Duodenal mucosa (tissue), 2 donors: ENCODE measurements at regions not wholly inside any gene's neighbourhood (a gene's known extent, or its start where the extent isn't known, plus 50 kb on each side); places are given as distances from the start of the nearest gene placed in this dataset.
"Not testable (repeated sequence)": the region's sequence is repeated elsewhere in the genome, so short reads cannot be mapped to it uniquely, and the experiment has no call there.

Experiments used
- H3K27ac ChIP-seq: one replicate; pipeline ENCODE4 v1.7.0; 2013; ENCODE audit warnings: low read depth, low read length
- H3K27me3 ChIP-seq, 2 donors: one replicate each; pipeline ENCODE4 v1.7.0; 2013; ENCODE audit warnings: low read length in 2 of 2, control low read depth in 1 of 2; ENCODE audit not compliant: insufficient read depth in 2 of 2, control insufficient read depth in 1 of 2
- H3K36me3 ChIP-seq, 2 donors: one replicate each; pipeline ENCODE4 v1.7.0; 2013; ENCODE audit warnings: low read length in 2 of 2, control low read depth in 1 of 2; ENCODE audit not compliant: insufficient read depth in 2 of 2, control insufficient read depth in 1 of 2
- H3K4me1 ChIP-seq, 2 donors: one replicate each; pipeline ENCODE4 v1.7.0; 2013; ENCODE audit warnings: low read length in 2 of 2, control low read depth in 1 of 2; ENCODE audit not compliant: insufficient read depth in 2 of 2, control insufficient read depth in 1 of 2
- H3K4me3 ChIP-seq, 2 donors: one replicate each; pipeline ENCODE4 v1.7.0; 2013; ENCODE audit warnings: low read length in 2 of 2, low read depth in 1 of 2
- H3K9ac ChIP-seq, 2 donors: one replicate each; pipeline ENCODE4 v1.7.0; 2013; ENCODE audit warnings: low read length in 2 of 2, low read depth in 1 of 2
- H3K9me3 ChIP-seq, 2 donors: one replicate each; pipeline ENCODE4 v1.7.0; 2013; ENCODE audit warnings: low read length in 2 of 2, control low read depth in 1 of 2; ENCODE audit not compliant: control insufficient read depth in 1 of 2

DNA sequence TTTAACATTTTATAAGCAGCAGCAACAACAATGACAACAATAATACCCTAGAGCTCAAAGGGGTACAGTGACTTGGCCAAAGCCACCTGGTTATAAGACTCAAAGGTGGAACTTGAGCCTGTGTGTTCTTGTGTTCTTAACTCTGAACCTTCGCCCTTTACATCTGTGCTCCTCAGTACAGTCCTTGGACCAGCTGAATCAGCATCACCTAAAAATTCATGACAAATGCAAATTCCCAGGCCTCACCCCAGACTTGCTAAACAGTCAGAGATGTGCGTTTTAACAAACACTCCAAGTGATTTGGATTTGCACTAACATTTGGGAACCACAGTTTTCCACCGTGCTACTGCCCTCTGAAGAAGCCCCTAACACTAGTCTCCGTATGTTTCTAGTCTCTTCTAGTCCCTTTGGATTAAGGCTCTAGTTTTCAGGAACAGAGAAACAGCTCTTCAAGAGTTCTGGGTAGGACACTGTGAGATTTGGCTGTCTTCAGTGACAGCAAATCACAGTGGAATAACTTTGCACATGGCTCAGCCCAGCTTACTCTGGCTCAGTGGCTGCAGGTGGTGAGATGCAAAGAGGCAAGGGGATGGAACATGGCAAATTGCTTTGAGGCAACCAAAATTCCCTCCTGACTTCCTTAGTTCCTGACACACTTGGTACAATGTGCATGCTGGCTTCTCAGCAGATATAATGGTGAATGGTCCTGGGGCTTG is 151.0 kb upstream of the CDH11 start:
- Histone ChIP-seq H3K4me3 (no peak overlapping the region), H3K4me1 (no peaks in the 10 kb centered on the region), H3K9ac (no peak overlapping the region), H3K36me3 (no peaks in the 10 kb centered on the region), H3K27ac (no peak overlapping the region), H3K27me3 (no peaks in the 10 kb centered on the region), H3K9me3 (no peaks in the 10 kb centered on the region)

DNA sequence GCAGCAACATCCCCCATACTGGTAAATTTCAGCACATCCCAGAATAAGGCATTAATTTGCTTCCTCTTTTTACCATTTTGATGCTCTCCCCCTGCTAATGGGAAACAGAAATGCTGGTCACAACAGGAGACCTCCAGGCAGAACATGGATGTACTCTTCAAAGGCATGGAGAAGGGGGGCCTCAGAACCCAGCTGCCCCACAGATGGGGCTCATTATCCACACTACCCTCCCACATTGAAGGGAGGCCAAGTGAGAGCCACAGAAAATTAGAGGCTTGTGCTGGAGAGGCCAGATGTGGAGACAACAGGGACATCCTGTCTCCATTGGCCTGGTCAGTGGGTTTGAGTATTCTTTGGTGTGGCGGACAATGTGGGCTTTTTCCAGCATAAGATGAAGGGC is 150.1 kb upstream of the CDH11 start:
- H3K9me3 ChIP-seq, result no peaks in the 10 kb centered on the region
- no peak overlapping the region for H3K27ac ChIP-seq
- no peaks in the 10 kb centered on the region for H3K4me1 ChIP-seq
- H3K4me3 ChIP-seq, result no peak overlapping the region
- H3K27me3 ChIP-seq, result no peaks in the 10 kb centered on the region
- H3K9ac ChIP-seq, result no peak overlapping the region
- no peaks in the 10 kb centered on the region for H3K36me3 ChIP-seq

DNA sequence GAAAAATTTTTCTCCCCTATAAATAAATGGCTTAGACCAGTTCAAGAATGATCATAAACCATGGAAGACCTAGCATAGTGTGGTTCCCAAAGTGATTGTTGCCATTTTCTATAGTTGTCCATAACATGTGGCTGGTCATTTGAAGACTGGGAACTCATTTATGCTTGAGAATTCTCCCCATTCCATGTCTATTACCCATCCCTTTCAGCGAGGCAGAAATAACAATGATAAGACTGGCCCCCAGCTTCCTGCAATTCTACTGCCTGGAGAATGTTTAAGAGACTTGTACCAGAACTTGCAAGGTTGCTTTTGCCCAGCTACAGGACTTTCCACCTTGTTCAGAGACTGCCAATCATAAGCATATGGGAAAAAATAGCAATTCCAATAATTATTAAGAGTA is 146.5 kb upstream of the CDH11 start:
- no peaks in the 10 kb centered on the region for H3K36me3 ChIP-seq
- H3K9ac ChIP-seq, result no peak overlapping the region
- no peaks in the 10 kb centered on the region for H3K9me3 ChIP-seq
- H3K4me1 ChIP-seq, result no peaks in the 10 kb centered on the region
- no peak overlapping the region for H3K4me3 ChIP-seq
- H3K27me3 ChIP-seq, result no peaks in the 10 kb centered on the region
- no peak overlapping the region for H3K27ac ChIP-seq

DNA sequence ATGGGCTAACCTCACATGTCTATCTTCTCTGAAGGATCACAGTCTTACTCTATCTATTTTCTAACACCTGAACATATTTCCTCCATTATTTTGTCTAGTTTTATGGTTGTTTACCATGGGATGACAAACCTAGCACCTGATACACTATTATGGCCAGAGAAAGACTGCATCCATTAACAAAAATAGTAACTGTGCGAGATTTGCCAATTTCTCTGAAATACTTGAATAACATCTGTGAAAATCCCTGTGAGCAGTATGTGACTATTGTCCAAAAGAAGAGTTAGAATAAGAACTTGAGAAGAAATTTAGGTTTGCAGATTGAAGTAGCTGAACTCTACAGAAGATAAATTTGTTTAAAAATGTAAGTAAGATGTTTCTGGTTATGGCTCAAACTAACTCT is 142.0 kb upstream of the CDH11 start:
- Histone ChIP-seq H3K36me3 (no peaks in the 10 kb centered on the region), H3K4me1 (no peaks in the 10 kb centered on the region), H3K4me3 (no peak overlapping the region), H3K27ac (no peak overlapping the region), H3K27me3 (no peaks in the 10 kb centered on the region), H3K9ac (no peak overlapping the region), H3K9me3 (no peaks in the 10 kb centered on the region)

DNA sequence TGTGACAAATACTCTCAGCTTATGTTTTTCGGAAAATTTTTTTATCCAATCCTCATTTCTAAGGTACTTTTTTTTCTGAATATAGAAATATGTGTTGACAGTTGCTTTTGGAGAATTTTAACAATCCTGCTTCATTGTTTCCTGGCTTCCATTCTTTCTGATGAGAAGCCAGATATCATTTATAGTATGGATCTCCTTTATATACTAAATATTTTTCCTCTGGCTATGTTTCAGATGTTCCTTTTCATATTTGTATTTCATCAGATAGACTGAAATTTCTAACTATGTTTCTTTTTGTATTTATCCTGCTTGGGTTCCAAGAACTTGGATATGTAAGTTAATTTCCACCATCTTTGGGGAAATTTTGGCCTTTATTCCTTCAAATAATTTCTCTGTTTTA is 138.9 kb upstream of the CDH11 start:
- H3K27me3 ChIP-seq, result no peaks in the 10 kb centered on the region
- H3K27ac ChIP-seq, result no peak overlapping the region
- no peaks in the 10 kb centered on the region for H3K9me3 ChIP-seq
- H3K4me1 ChIP-seq, result no peaks in the 10 kb centered on the region
- H3K9ac ChIP-seq, result no peak overlapping the region
- H3K36me3 ChIP-seq, result no peaks in the 10 kb centered on the region
- no peak overlapping the region for H3K4me3 ChIP-seq

DNA sequence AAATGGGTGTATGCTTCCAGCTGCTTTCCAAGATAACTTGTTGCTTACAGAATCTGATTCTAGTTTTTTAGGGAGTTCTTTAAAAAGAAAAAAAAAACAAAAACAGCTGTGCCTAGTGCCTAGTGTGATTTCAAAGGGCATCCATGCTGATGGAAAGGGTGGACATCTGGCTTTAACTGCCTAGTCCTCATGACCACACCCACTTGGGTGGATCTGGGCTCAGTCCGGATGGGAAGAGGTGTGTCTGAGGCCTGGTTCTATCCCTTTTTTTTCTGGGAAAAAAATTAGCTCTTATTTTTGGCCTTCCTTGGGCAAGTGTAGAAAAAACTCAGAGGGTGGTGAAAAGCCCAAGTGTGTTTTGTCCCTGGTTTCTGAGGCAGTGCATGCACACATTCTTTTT is 132.3 kb upstream of the CDH11 start:
- Histone ChIP-seq H3K4me1 (no peaks in the 10 kb centered on the region), H3K9ac (no peak overlapping the region), H3K9me3 (peaks cover 0 to 4% of the 10 kb centered on the region in 2 donors), H3K4me3 (no peak overlapping the region), H3K27me3 (no peaks in the 10 kb centered on the region), H3K27ac (no peak overlapping the region), H3K36me3 (no peaks in the 10 kb centered on the region)

DNA sequence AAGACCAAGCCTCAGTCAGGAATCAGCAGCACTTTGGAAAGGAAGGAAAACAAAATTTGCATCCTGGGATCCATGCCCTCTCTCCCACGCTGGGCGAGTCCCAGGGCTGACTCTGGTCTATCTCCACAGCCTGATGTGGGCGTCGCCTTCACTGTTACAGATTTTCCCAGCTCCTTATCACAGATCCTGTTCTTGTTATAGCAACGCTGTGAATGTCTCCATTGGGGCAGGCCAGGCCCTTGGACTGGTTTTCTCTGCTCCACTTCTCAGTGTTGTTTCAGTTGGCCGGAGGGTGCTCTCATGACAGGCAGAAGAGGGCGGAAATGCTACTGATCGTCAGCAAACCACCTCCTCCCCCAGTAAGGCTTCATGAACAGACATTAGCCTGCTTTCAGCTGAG is 127.9 kb upstream of the CDH11 start:
- no peak overlapping the region for H3K27ac ChIP-seq
- no peaks in the 10 kb centered on the region for H3K27me3 ChIP-seq
- H3K9ac ChIP-seq, result no peak overlapping the region
- peaks cover 0 to 4% of the 10 kb centered on the region in 2 donors for H3K9me3 ChIP-seq
- H3K4me1 ChIP-seq, result no peaks in the 10 kb centered on the region
- no peaks in the 10 kb centered on the region for H3K36me3 ChIP-seq
- H3K4me3 ChIP-seq, result no peak overlapping the region

DNA sequence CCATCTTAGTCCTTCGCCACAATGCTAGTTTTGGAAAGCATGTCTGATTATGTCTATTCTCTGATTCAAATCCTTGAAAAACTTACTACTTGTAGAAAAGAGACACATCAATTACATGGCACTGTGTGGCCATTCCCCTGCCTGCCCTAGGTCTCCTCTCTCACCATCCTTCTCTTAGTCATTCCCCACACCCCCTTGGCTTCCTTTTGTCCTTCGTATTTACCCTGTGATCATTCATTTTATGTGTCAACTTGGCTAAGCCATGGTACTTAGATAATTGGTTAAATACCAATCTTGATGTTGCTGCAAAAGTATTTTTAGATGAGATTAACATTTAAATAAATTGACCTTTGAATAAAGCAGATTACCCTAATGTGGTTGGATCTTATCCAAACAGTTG is 122.9 kb upstream of the CDH11 start:
- Histone ChIP-seq H3K4me3 (no peak overlapping the region), H3K27ac (no peak overlapping the region), H3K9me3 (peaks cover 0 to 5% of the 10 kb centered on the region in 2 donors), H3K9ac (no peak overlapping the region), H3K4me1 (no peaks in the 10 kb centered on the region), H3K27me3 (no peaks in the 10 kb centered on the region), H3K36me3 (no peaks in the 10 kb centered on the region)

DNA sequence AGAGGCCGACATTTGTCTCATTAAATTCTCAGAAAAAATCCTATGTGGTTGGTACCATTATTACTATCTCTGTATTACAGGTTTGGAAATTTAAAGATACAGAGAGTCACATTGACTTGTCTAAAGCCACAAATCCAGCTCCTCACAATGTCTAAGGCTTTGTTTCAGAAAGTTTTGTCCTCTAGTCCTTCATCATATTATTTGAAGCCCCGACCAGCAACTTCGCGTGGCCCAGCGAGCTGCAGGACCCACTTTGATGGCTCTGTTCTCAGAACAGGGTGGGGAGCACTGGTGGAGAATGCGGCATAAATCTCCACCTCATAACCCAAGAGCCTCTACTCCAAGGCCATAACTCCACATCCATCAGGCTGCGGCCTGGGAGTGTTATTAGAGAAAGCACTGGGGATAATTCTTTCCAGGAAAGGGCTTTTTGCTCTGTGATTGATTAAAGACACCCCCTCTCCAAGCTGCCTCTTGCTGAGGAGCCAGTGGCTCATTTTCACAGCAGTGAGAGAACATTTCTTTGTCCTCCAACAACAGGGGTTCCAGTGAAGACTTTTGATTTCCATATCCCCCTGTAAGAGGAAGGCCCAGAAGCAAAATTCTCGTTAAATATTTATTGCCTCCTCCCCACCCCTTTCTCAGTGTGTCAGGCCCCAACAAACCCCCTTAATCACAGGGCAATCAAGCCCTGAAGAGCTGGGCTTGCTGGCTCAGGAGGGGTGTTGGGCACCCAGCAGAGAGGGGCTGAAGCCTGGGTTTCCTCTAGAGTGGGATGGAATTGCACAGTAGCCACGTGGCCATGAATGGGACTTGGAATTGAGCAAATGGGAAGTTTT is 113.7 kb upstream of the CDH11 start:
- Histone ChIP-seq H3K4me3 (no peak overlapping the region), H3K4me1 (no peaks in the 10 kb centered on the region), H3K9me3 (peaks cover 4 to 7% of the 10 kb centered on the region in 2 donors), H3K9ac (no peak overlapping the region), H3K36me3 (no peaks in the 10 kb centered on the region), H3K27ac (no peak overlapping the region), H3K27me3 (no peaks in the 10 kb centered on the region)

DNA sequence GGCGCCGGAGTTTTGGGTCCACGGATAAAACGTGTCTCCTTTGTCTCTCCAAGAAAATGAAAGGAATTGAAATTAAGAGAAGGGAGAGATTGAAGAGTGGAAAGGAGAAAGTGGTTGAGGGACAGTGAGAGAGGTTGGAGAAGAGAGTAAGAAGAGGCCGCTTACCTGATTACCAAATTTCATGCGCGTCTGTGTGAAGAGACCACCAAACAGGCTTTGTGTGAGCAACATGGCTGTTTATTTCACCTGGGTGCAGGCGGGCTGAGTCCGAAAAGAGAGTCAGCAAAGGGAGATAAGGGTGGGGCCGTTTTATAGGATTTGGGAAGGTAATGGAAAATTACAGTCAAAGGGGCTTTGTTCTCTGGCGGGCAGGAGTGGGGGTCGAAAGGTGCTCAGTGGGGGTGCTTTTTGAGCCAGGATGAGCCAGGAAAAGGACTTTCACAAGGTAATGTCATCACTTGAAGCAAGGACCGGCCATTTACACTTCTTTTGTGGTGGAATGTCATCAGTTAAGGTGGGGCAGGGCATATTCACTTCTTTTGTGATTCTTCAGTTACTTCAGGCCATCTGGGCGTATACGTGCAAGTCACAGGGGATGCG is 113.0 kb upstream of the CDH11 start:
- H3K4me1 ChIP-seq, H3K27ac ChIP-seq, H3K9me3 ChIP-seq, H3K27me3 ChIP-seq, H3K9ac ChIP-seq, H3K36me3 ChIP-seq, H3K4me3 ChIP-seq: not testable (repeated sequence)
